Adrenal gland (tissue), 5 donors: ENCODE measurements at regions not wholly inside any gene's neighbourhood (a gene's known extent, or its start where the extent isn't known, plus 50 kb on each side); places are given as distances from the start of the nearest gene placed in this dataset.

Source experiments
- CTCF ChIP-seq, 6 experiments: fragments of 450-650 bp in 4 of 6; fragments of 200-600 bp in 2 of 6; sonication (generic) in 1 of 6; IDR thresholded peaks; 1 replicate in 5 of 6; 2 replicates in 1 of 6; pipeline versions ENCODE4 v1.5.1 to v1.8.0; 2016 to 2021; ENCODE audit warnings: antibody characterized with exemption in 6 of 6, mild to moderate bottlenecking in 2 of 6, moderate library complexity in 1 of 6
- POLR2A ChIP-seq, 2 donors: fragments of 450-650 bp; IDR thresholded peaks; one replicate each; pipeline ENCODE4 v1.6.1; 2017; ENCODE audit warnings: antibody characterized with exemption in 2 of 2, mild to moderate bottlenecking in 2 of 2, moderate library complexity in 1 of 2
- donor health status: DM: no; HTN: no; CAD: no.

GRCh38 chr3:132837615-132838014, 115.4 kb upstream of the NPHP3 start:
- TF ChIP-seq CTCF (IDR thresholded peaks at IDR 0.05) (no peak), POLR2A (IDR thresholded peaks at IDR 0.05) (no peak)
